Right cardiac atrium (tissue), 5 donors: ENCODE measurements at regions not wholly inside any gene's neighbourhood (a gene's known extent, or its start where the extent isn't known, plus 50 kb on each side); places are given as distances from the start of the nearest gene placed in this dataset.

Experiments used
- ATAC-seq, 2 donors: fragments of 200-7000 bp; cut with Tn5 transposase; one replicate each; pipeline versions ENCODE4 v1.8.0 to v1.9.1; 2020; ENCODE audit warnings: moderate library complexity in 2 of 2, mild to moderate bottlenecking in 1 of 2
- DNase-seq, 3 donors: peaks; one replicate each; pipeline ENCODE4 v3.0.0-alpha.2; 2020
- H3K27ac ChIP-seq: one replicate; pipeline ENCODE4 v1.5.1; 2013; ENCODE audit warnings: mild to moderate bottlenecking, low read length, control low read depth, moderate library complexity
- H3K27me3 ChIP-seq: one replicate; pipeline ENCODE4 v1.6.1; 2013; ENCODE audit not compliant: control insufficient read depth, insufficient read depth
- H3K4me1 ChIP-seq: one replicate; pipeline ENCODE4 v1.6.1; 2013; ENCODE audit warnings: low read length; ENCODE audit not compliant: control insufficient read depth, insufficient read depth
- H3K4me3 ChIP-seq: one replicate; pipeline ENCODE4 v1.5.1; 2013; ENCODE audit warnings: low read length, control low read depth
- H3K9me3 ChIP-seq: one replicate; pipeline ENCODE4 v1.6.1; 2013; ENCODE audit warnings: low read length; ENCODE audit not compliant: control insufficient read depth
- WGBS: extraction: QIAGEN DNeasy Blood & Tissue Kit; methylation state at CpG from one replicate; pipeline ENCODE4 v1.1.7; 2013; 5-methylcytosine and 5-hydroxymethylcytosine counted together
- intact Hi-C, 4 donors: fragments of 100-400 bp; cut with DNase I; formaldehyde crosslinking; loops; one replicate each; pipeline versions ENCODE4 v1.11.0 to v1.14.0; 2022 to 2023
- donor health status: healthy with polysubstance abuse.
- donor health status: DM: no; HTN: yes; CAD: no.
- donor health status: DM: no; HTN: no; CAD: no.
- donor health status: DM: no; HTN: yes; CAD: no; lungs with severe emphysema.
- donor health status: DM: yes; HTN: yes; CAD: no.

DNA sequence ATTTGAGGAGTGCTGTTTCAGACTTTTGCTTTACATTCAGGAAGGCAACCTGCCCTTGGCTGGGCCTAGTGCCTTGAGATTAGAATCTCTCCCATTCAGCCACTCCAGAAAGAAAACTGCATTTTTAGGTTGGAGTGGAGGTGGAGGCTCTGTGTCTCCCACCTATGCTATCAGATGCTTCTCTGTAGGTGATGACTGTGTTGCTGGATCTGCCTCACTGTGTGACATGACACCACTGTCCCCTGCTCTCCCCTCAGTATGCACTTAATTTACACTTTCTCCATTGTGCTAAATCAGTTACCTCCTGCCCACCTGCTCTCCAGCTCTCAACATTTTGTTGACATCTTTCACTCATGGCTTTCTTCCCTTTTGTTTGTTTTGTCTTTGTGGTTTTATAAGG, 265.8 kb downstream of the TENT4A start:
- DNase-seq (no peak), ATAC-seq (no peak)
- no peaks in the 10 kb centered on the region for H3K27me3 ChIP-seq
- no peak overlapping the region for H3K4me3 ChIP-seq
- no peaks in the 10 kb centered on the region for H3K4me1 ChIP-seq
- peaks cover 1% of the 10 kb centered on the region for H3K9me3 ChIP-seq
- H3K27ac ChIP-seq, result no peak overlapping the region
- intact Hi-C loops, result no loop called here

DNA sequence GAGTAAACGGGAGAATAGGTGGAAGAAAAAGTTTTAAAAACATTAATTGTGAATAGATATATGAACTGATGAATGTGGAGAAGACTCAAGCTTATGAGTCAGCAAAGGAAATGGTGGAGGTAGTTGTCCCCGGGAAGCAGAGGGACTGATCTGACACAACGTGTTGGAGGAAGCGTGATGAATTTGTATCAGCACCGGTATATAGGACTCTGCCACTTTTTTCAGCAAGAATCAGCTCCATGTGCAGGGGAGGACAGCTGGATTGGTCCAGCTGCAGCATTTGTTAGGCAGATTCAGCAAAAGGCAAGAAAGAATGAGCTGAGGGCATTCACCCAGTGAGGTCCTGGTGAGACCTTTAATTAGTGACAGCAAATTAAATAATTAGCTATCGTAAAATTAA, 276.0 kb downstream of the TENT4A start:
- intact Hi-C loops, result no loop called here
- DNase-seq (no peak), ATAC-seq (no peak)
- Histone ChIP-seq H3K27me3 (no peaks in the 10 kb centered on the region), H3K9me3 (peaks cover 4% of the 10 kb centered on the region), H3K4me1 (no peaks in the 10 kb centered on the region), H3K4me3 (no peak overlapping the region), H3K27ac (no peak overlapping the region)
- 62% methylated on average over 6 of the region's 6 CpGs for WGBS

DNA sequence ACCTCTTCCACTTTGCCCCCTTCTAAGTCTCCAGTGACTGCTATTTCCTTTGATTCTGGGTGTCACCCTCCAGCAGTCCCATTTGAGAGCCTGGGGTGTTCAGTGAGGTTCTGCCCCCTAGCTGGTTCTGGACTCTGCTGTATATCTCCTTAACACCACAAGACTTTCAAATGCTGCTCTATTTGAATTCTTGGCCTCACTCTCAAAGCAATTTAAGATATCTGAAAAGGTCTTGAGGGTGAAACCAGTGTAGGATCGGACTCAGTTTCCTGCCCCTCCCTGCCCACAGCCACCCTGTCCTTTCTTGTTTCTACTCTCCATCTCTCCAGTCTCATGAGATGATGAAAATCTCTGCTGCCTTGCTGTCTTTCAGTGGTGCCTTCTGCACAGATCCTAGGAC, 280.9 kb downstream of the TENT4A start:
- DNase-seq, result no peak
- no peak overlapping the region for H3K27ac ChIP-seq
- 64% methylated on average over 1 of the region's 1 CpG for WGBS
- intact Hi-C loops, result no loop called here
- H3K4me3 ChIP-seq, result no peak overlapping the region
- no peak for ATAC-seq
- no peaks in the 10 kb centered on the region for H3K4me1 ChIP-seq
- H3K27me3 ChIP-seq, result no peaks in the 10 kb centered on the region
- peaks cover 4% of the 10 kb centered on the region for H3K9me3 ChIP-seq

DNA sequence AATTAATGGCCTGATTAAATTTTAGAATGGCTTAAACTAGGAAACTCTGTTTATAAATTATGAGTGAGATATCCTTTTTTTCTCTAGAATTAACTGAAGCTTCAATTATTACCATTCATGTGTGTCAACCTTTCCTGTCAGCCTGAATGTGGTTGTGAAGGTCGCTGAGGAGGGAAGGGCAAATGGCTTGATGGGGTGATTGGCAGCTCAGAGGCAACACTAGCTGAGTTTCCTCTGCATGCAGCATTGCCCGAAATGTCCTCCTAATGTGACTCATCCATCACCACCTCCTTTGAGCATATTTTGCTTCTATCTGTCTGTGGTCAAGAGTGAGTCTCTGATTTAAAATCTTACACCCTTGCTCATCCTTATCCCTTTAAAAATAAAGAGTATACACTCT, 281.9 kb downstream of the TENT4A start:
- Histone ChIP-seq H3K27me3 (no peaks in the 10 kb centered on the region), H3K4me1 (no peaks in the 10 kb centered on the region), H3K9me3 (peaks cover 2% of the 10 kb centered on the region), H3K4me3 (no peak overlapping the region), H3K27ac (no peak overlapping the region)
- 47% methylated on average over 2 of the region's 2 CpGs for WGBS
- no peak for ATAC-seq
- intact Hi-C loops, result no loop called here
- DNase-seq, result no peak

DNA sequence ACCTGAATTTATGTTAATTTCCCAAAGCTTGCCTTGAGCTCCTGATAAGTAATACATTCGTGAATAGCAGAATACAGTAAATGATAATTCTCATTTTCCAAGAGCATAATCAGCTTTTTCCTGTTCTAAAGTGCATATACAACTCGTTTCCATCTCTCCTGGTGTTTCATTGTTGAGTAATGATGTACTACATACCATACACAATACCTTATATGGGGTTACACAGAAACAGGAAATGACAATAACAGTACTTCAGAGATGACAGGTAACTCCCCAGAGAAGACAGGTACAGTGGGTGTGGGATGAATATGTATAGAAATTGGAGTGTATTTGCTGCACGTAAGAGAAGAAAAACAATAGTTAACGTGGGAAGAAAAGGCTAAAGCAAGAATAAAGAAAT, 287.1 kb downstream of the TENT4A start:
- intact Hi-C loops, result no loop called here
- DNase-seq (no peak), ATAC-seq (no peak)
- Histone ChIP-seq H3K4me3 (no peak overlapping the region), H3K27me3 (no peaks in the 10 kb centered on the region), H3K27ac (no peak overlapping the region), H3K4me1 (no peaks in the 10 kb centered on the region), H3K9me3 (peaks cover 4% of the 10 kb centered on the region)
- WGBS, result 52% methylated on average over 4 of the region's 4 CpGs

DNA sequence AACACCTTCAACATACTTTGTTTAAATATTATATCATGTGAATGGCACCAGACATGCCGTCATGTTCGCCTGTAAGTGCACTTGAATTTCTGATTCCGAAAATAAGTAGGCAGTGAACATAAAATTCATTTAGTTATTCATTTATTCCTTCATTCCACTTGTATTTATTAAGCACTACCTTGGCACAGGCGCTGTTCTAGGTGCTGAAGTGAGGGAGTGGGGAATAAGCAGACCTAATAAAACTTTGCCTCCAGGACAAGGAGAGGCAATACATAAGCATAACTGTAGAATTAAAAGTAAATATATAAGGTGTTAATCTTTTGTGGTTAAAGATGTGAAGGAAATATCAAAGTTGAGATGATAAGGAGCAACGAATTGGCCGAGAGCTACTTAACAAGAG, 297.4 kb downstream of the TENT4A start:
- H3K9me3 ChIP-seq, result no peaks in the 10 kb centered on the region
- ATAC-seq (no peak), DNase-seq (no peak)
- H3K4me3 ChIP-seq, result no peak overlapping the region
- intact Hi-C loops, result no loop called here
- WGBS, result 42% methylated on average over 6 of the region's 6 CpGs
- H3K4me1 ChIP-seq, result no peaks in the 10 kb centered on the region
- no peaks in the 10 kb centered on the region for H3K27me3 ChIP-seq
- H3K27ac ChIP-seq, result no peak overlapping the region

DNA sequence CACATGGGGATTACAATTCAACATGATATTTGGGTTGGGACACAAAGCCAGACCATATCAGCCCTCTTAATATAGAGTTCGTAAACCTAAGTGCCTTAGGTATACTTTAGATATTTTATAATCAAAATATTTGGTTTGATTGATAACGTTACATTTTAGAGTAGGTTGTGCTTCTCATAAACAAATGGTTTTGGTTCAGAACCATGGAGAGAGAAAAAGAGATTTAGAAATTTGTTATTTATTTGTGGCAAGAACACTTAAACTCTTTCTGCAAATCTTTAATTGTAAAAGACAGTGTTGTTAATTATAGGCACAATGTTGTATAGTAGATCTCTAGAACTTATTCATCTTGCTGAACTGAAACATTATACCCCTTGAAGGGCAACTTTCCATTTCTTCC, 298.8 kb downstream of the TENT4A start:
- Histone ChIP-seq H3K27ac (no peak overlapping the region), H3K4me3 (no peak overlapping the region), H3K9me3 (no peaks in the 10 kb centered on the region), H3K27me3 (no peaks in the 10 kb centered on the region), H3K4me1 (no peaks in the 10 kb centered on the region)
- DNase-seq, result no peak
- ATAC-seq, result no peak
- 66% methylated on average over 2 of the region's 2 CpGs for WGBS
- intact Hi-C loops, result no loop called here

DNA sequence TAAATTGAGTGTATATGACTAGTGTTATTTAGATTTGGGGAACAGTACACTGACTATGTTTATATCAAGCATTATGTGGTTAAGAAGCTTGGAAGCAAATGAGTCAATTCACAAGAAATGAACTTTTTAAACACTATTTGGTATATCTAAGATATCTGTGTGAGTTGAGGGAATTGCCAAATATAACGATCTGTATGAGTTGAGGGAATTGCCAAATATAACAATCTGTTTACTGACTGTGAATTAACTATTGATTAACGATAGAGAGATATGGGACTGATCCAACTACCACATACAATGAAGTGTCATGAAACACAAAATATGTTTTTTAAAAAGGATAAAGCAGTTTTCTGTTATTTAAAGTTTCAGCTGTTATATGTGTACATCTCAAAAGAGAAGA, 301.4 kb downstream of the TENT4A start:
- intact Hi-C loops, result no loop called here
- no peaks in the 10 kb centered on the region for H3K4me1 ChIP-seq
- DNase-seq (no peak), ATAC-seq (no peak)
- no peak overlapping the region for H3K27ac ChIP-seq
- 60% methylated on average over 2 of the region's 2 CpGs for WGBS
- no peaks in the 10 kb centered on the region for H3K27me3 ChIP-seq
- peaks cover 4% of the 10 kb centered on the region for H3K9me3 ChIP-seq
- H3K4me3 ChIP-seq, result no peak overlapping the region

DNA sequence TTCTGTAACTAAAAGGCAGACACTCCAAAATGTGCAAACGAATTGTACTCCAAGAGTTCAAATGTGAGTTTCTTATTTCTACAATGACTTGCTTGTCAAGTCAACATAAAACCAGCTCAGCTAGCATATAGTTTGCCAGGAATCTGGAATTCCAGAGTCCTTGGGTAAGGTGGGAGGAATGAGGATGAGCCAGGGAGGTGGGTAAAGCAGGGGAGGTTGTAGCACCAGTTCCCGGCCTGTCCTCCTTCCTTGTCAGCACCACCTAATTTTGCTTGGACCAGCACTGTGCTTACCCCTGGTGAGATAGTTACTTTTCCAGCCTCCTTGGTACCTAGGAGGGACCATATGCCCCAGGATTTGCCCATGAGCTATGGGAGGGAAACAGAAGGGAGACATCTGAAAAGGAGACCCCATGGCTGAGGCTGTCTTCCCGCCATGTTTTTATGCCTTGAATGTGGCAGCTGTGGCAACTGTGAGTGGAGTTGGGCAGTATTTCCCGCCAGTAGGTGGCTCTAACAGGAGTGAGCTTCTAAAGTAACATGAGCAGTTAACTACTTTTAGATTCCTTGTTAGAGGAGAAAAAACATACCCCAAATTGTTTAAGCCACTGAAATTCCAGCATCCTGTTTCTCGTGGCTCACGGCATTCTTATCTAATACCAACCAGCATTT, 302.5 kb downstream of the TENT4A start:
- no peaks in the 10 kb centered on the region for H3K27me3 ChIP-seq
- no peak overlapping the region for H3K4me3 ChIP-seq
- WGBS, result 58% methylated on average over 6 of the region's 6 CpGs
- H3K4me1 ChIP-seq, result no peaks in the 10 kb centered on the region
- intact Hi-C loops, result no loop called here
- H3K9me3 ChIP-seq, result peaks cover 6% of the 10 kb centered on the region
- DNase-seq (no peak), ATAC-seq (no peak)
- H3K27ac ChIP-seq, result no peak overlapping the region

DNA sequence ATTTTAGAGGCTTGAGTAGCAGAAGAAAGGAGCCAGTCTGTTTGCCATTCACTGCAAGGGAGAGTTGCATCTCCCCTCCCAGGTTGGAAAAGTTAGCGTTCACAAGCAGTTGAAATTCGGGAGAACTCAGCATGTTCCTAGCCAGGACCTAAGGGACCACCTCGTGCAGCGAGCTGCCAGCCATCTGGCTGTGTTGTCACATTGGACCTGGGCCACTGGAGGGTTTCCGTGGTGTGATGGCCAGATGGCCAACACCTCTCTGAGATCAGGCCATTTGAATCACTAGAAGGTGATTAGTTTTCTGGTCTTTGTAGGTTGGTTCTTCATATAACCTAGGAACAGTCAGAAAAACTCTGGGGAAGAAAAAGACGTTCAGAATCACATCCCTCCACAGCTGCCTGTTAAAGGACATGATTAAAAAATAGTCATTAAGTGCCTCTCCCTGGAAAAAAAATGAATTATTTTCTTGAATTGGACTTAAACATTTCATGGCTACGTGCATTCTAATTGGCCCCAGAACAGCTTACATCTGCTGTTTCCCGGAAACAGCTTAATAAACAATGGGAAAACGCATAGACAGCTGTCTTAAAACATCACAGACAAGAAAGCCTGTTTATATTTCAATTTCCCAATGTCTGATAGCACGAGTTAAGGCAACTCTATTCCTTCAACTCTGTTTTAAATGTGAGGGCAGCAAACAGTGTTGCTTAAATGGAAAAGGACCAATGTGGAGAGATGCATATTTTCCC, 303.9 kb downstream of the TENT4A start:
- Histone ChIP-seq H3K27me3 (no peaks in the 10 kb centered on the region), H3K27ac (no peak overlapping the region), H3K9me3 (peaks cover 9% of the 10 kb centered on the region), H3K4me1 (no peaks in the 10 kb centered on the region), H3K4me3 (no peak overlapping the region)
- intact Hi-C loops, result no loop called here
- WGBS, result 59% methylated on average over 10 of the region's 10 CpGs
- no peak for DNase-seq
- ATAC-seq, result no peak

DNA sequence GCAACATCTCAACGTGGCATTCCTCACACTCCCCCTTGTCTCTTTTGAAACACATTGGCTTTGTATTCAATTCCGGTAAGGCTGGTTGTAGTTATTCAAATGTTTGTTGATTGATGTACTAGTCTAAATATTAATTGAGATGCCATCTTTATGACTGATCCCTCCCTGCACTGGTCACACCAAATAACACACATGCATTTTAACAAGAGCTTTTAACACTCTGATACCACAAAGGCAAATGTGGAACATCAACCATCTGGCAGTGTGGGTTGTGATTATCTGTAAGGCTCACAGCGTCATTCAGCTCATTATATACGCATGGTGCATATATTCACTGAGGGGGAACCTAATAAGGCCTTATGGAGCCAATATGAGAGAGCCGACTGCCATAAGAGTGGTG, 305.0 kb downstream of the TENT4A start:
- WGBS, result 58% methylated on average over 5 of the region's 5 CpGs
- Histone ChIP-seq H3K9me3 (peaks cover 15% of the 10 kb centered on the region), H3K4me3 (no peak overlapping the region), H3K27ac (no peak overlapping the region), H3K4me1 (no peaks in the 10 kb centered on the region), H3K27me3 (no peaks in the 10 kb centered on the region)
- intact Hi-C loops, result no loop called here
- ATAC-seq (no peak), DNase-seq (no peak)

DNA sequence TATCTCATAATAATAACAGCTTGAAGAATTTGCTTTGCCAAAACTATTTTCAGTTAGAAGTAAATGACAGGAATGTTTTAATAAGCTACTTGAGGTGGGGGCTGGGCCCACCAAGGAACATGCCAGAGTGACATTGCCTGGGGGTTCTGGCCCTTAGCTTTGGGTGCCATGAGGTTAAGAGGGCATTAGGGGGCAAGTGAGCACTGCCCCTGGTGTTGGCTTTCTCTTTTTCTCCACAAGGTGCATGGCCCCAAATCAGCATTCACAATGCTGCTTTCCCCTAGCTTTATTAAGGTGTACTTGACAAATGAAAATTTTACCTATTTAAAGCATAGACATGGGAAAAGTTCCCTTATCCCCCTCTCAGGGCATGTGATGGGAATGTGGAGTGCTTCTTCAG, 305.4 kb downstream of the TENT4A start:
- Histone ChIP-seq H3K9me3 (peaks cover 17% of the 10 kb centered on the region), H3K4me1 (no peaks in the 10 kb centered on the region), H3K27ac (no peak overlapping the region), H3K4me3 (no peak overlapping the region), H3K27me3 (no peaks in the 10 kb centered on the region)
- no peak for DNase-seq
- no peak for ATAC-seq
- intact Hi-C loops, result no loop called here
